ENCODE measurements at regions not wholly inside any gene's neighbourhood (a gene's known extent, or its start where the extent isn't known, plus 50 kb on each side); places are given as distances from the start of the nearest gene placed in this dataset.

GRCh38 chr1:30039354-30040080 is 683.9 kb downstream of the MATN1 start:
- ChIA-PET POLR2A (no interaction called here), CTCF (no interaction called here)
- DNase-seq (ENCODE audit: extremely low spot score) = no peak
- TF ChIP-seq CTCF (IDR thresholded peaks at IDR 0.05; ENCODE audit: control extremely low read depth, extremely low read depth, low read depth, missing control alignments) = no peak

- ChIA-PET POLR2A (no interaction called here), CTCF (no interaction called here)
- no peak for TF ChIP-seq CTCF (IDR thresholded peaks at IDR 0.05; ENCODE audit: control extremely low read depth, extremely low read depth, low read depth, missing control alignments)
- no peak for DNase-seq (ENCODE audit: extremely low spot score)
Measured at GRCh38 chr1:30038134-30039025, 685.0 kb downstream of the MATN1 start.

- ChIA-PET POLR2A (no interaction called here), CTCF (no interaction called here)
- TF ChIP-seq CTCF (IDR thresholded peaks at IDR 0.05; ENCODE audit: control extremely low read depth, extremely low read depth, low read depth, missing control alignments) = no peak
- no peak for DNase-seq (ENCODE audit: extremely low spot score)
Measured at GRCh38 chr1:30037251-30038118, 685.9 kb downstream of the MATN1 start.

GRCh38 chr1:30036666-30037065 is 686.7 kb downstream of the MATN1 start:
- ChIA-PET CTCF (no interaction called here), POLR2A (no interaction called here)
- no peak for DNase-seq (ENCODE audit: extremely low spot score)

GRCh38 chr1:30036229-30036547 is 687.2 kb downstream of the MATN1 start:
- ChIA-PET POLR2A (no interaction called here), CTCF (no interaction called here)
- no peak for TF ChIP-seq CTCF (IDR thresholded peaks at IDR 0.05; ENCODE audit: control extremely low read depth, extremely low read depth, low read depth, missing control alignments)
- no peak for DNase-seq (ENCODE audit: extremely low spot score)

More at GRCh38 chr1:30036666-30037065, 686.7 kb downstream of the MATN1 start:
- TF ChIP-seq CTCF (IDR thresholded peaks at IDR 0.05; ENCODE audit: control extremely low read depth, extremely low read depth, low read depth, missing control alignments) = no peak

GRCh38 chr1:30035522-30036228 is 687.7 kb downstream of the MATN1 start:
- DNase-seq (ENCODE audit: extremely low spot score) = no peak
- CTCF ChIA-PET = no interaction called here
- POLR2A ChIA-PET = no interaction called here
- no peak for TF ChIP-seq CTCF (IDR thresholded peaks at IDR 0.05; ENCODE audit: control extremely low read depth, extremely low read depth, low read depth, missing control alignments)

Data from GM10248 (cell line).